Liver (tissue), 7 donors: ENCODE measurements at regions not wholly inside any gene's neighbourhood (a gene's known extent, or its start where the extent isn't known, plus 50 kb on each side); places are given as distances from the start of the nearest gene placed in this dataset.

Experiments used
- DNase-seq: peaks from one replicate; pipeline ENCODE4 v3.0.0-alpha.2; 2017; ENCODE audit warnings: low spot score
- H3K27ac ChIP-seq, 2 donors: one replicate each; pipeline ENCODE4 v1.7.0; 2013; ENCODE audit warnings: inconsistent platforms in 2 of 2, low read length in 2 of 2, control low read depth in 1 of 2, low read depth in 1 of 2, mild to moderate bottlenecking in 1 of 2
- H3K27me3 ChIP-seq, 4 donors: one replicate each; pipeline versions ENCODE4 v1.6.1 to v1.7.0; 2013; ENCODE audit warnings: low read length in 3 of 4, inconsistent platforms in 1 of 4, mild to moderate bottlenecking in 1 of 4, moderate library complexity in 1 of 4; ENCODE audit not compliant: control insufficient read depth in 4 of 4, insufficient read depth in 4 of 4
- H3K36me3 ChIP-seq, 4 donors: one replicate each; pipeline versions ENCODE4 v1.6.1 to v1.7.0; 2013; ENCODE audit warnings: low read length in 3 of 4, mild to moderate bottlenecking in 3 of 4, low read depth in 1 of 4, moderate library complexity in 1 of 4; ENCODE audit not compliant: control insufficient read depth in 4 of 4, insufficient read depth in 3 of 4
- H3K4me1 ChIP-seq, 4 donors: one replicate each; pipeline versions ENCODE4 v1.6.1 to v1.7.0; 2013; ENCODE audit warnings: low read length in 3 of 4, mild to moderate bottlenecking in 3 of 4, moderate library complexity in 1 of 4; ENCODE audit not compliant: control insufficient read depth in 4 of 4, insufficient read depth in 4 of 4
- H3K4me3 ChIP-seq, 3 donors: one replicate each; pipeline versions ENCODE4 v1.6.1 to v1.7.0; 2013; ENCODE audit warnings: low read length in 3 of 3, control low read depth in 1 of 3, low read depth in 1 of 3, mild to moderate bottlenecking in 1 of 3
- H3K9ac ChIP-seq, 2 donors: one replicate each; pipeline ENCODE4 v1.7.0; 2013; ENCODE audit warnings: low read length in 2 of 2, mild to moderate bottlenecking in 2 of 2, moderate library complexity in 2 of 2, control low read depth in 1 of 2, low read depth in 1 of 2
- H3K9me3 ChIP-seq, 4 donors: one replicate each; pipeline versions ENCODE4 v1.6.1 to v1.7.0; 2013; ENCODE audit warnings: low read length in 3 of 4; ENCODE audit not compliant: control insufficient read depth in 4 of 4
- EGR1 ChIP-seq, 2 donors: IDR thresholded peaks; 2 replicates each; pipeline ENCODE4 v1.6.1; 2016 to 2018; ENCODE audit warnings: antibody characterized with exemption in 2 of 2, low read depth in 2 of 2
- FOXA2 ChIP-seq: IDR thresholded peaks from 2 replicates; pipeline ENCODE4 v1.6.1; 2016; ENCODE audit warnings: antibody characterized with exemption
- GABPA ChIP-seq, 2 donors: IDR thresholded peaks in 1 of 2; conservative IDR thresholded peaks in 1 of 2; 2 replicates each; pipeline ENCODE4 v1.6.1; 2016; ENCODE audit warnings: antibody characterized with exemption in 2 of 2, mild to moderate bottlenecking in 1 of 2, moderate library complexity in 1 of 2
- HNF4G ChIP-seq: IDR thresholded peaks from 2 replicates; pipeline ENCODE4 v1.6.1; 2016; ENCODE audit warnings: antibody characterized with exemption
- NR2F2 ChIP-seq: IDR thresholded peaks from 2 replicates; pipeline ENCODE4 v1.6.1; 2016; ENCODE audit warnings: antibody characterized with exemption
- RXRA ChIP-seq, 2 donors: IDR thresholded peaks; 2 replicates each; pipeline ENCODE4 v1.6.1; 2017 to 2018; ENCODE audit warnings: antibody characterized with exemption in 2 of 2, mild to moderate bottlenecking in 1 of 2
- SP1 ChIP-seq: IDR thresholded peaks from 2 replicates; pipeline ENCODE4 v1.6.1; 2018; ENCODE audit warnings: antibody characterized with exemption, mild to moderate bottlenecking
- TAF1 ChIP-seq: conservative IDR thresholded peaks from 2 replicates; pipeline ENCODE4 v1.6.1; 2016; ENCODE audit warnings: antibody characterized with exemption, mild to moderate bottlenecking
- YY1 ChIP-seq: IDR thresholded peaks from 2 replicates; pipeline ENCODE4 v1.6.1; 2016; ENCODE audit warnings: antibody characterized with exemption, mild to moderate bottlenecking
- WGBS: extraction: QIAGEN DNeasy Blood & Tissue Kit; methylation state at CpG from one replicate; pipeline ENCODE4 v1.1.7; 2013; 5-methylcytosine and 5-hydroxymethylcytosine counted together
- TF ChIP-seq, protein P1 (sequence below): IDR thresholded peaks from 2 replicates; pipeline ENCODE4 v1.6.1; 2016; ENCODE audit warnings: antibody characterized with exemption
- TF ChIP-seq, protein P2 (sequence below): IDR thresholded peaks from 2 replicates; pipeline ENCODE4 v1.6.1; 2016; ENCODE audit warnings: antibody characterized with exemption
- TF ChIP-seq, protein P3 (sequence below): IDR thresholded peaks from 2 replicates; pipeline ENCODE4 v1.6.1; 2016; ENCODE audit warnings: antibody characterized with exemption
- TF ChIP-seq, protein P4 (sequence below): IDR thresholded peaks from 2 replicates; pipeline ENCODE4 v1.6.1; 2016; ENCODE audit warnings: antibody characterized with exemption, mild to moderate bottlenecking
- donor health status: healthy.
- donor health status: healthy.
- donor health status: healthy.
- donor health status: healthy.

DNA sequence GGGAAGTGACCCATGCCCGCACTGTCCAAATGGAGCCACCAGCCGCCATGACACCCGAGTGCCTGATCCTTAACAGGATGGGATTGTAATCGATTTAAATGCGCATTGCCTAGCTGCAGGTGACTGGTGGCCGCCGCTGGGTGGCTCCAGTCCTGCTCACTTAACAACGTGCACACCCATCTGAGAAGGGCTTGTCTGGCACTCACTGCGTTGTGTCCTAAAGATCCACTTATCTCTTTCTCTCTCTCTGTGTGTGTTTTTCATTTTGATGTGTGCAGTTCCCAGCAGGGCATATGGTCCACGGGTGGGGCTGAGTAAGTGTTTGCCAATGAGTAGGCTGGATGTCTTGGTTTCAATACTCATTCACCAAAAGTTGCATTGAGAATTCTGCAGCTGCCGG is 80.6 kb downstream of the IRF8 start:
- H3K9ac ChIP-seq, result no peak overlapping the region
- 81% methylated on average over 11 of the region's 11 CpGs for WGBS
- H3K27me3 ChIP-seq, result no peaks in the 10 kb centered on the region
- no peak overlapping the region for H3K27ac ChIP-seq
- no peak overlapping the region for H3K4me3 ChIP-seq
- peaks cover 8 to 16% (median 11%) of the 10 kb centered on the region in 4 donors for H3K4me1 ChIP-seq
- H3K36me3 ChIP-seq, result no peaks in the 10 kb centered on the region
- no peak for DNase-seq
- TF ChIP-seq EGR1 (IDR thresholded peaks at IDR 0.05; ENCODE audit: low read depth in 2 of 2) (no peak), GABPA (IDR thresholded peaks at IDR 0.05 in 1 of 2, conservative IDR thresholded peaks at IDR 0.05 in 1 of 2) (no peak), YY1 (no peak), FOXA2 (no peak), SP1 (no peak), TAF1 (no peak), RXRA (IDR thresholded peaks at IDR 0.05) (no peak)
- TF ChIP-seq, protein P1, sequence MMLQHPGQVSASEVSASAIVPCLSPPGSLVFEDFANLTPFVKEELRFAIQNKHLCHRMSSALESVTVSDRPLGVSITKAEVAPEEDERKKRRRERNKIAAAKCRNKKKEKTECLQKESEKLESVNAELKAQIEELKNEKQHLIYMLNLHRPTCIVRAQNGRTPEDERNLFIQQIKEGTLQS, result no peak
- TF ChIP-seq, protein P2, sequence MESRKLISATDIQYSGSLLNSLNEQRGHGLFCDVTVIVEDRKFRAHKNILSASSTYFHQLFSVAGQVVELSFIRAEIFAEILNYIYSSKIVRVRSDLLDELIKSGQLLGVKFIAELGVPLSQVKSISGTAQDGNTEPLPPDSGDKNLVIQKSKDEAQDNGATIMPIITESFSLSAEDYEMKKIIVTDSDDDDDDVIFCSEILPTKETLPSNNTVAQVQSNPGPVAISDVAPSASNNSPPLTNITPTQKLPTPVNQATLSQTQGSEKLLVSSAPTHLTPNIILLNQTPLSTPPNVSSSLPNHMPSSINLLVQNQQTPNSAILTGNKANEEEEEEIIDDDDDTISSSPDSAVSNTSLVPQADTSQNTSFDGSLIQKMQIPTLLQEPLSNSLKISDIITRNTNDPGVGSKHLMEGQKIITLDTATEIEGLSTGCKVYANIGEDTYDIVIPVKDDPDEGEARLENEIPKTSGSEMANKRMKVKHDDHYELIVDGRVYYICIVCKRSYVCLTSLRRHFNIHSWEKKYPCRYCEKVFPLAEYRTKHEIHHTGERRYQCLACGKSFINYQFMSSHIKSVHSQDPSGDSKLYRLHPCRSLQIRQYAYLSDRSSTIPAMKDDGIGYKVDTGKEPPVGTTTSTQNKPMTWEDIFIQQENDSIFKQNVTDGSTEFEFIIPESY, result no peak
- TF ChIP-seq, protein P3, sequence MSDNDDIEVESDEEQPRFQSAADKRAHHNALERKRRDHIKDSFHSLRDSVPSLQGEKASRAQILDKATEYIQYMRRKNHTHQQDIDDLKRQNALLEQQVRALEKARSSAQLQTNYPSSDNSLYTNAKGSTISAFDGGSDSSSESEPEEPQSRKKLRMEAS, result no peak
- TF ChIP-seq, protein P4, sequence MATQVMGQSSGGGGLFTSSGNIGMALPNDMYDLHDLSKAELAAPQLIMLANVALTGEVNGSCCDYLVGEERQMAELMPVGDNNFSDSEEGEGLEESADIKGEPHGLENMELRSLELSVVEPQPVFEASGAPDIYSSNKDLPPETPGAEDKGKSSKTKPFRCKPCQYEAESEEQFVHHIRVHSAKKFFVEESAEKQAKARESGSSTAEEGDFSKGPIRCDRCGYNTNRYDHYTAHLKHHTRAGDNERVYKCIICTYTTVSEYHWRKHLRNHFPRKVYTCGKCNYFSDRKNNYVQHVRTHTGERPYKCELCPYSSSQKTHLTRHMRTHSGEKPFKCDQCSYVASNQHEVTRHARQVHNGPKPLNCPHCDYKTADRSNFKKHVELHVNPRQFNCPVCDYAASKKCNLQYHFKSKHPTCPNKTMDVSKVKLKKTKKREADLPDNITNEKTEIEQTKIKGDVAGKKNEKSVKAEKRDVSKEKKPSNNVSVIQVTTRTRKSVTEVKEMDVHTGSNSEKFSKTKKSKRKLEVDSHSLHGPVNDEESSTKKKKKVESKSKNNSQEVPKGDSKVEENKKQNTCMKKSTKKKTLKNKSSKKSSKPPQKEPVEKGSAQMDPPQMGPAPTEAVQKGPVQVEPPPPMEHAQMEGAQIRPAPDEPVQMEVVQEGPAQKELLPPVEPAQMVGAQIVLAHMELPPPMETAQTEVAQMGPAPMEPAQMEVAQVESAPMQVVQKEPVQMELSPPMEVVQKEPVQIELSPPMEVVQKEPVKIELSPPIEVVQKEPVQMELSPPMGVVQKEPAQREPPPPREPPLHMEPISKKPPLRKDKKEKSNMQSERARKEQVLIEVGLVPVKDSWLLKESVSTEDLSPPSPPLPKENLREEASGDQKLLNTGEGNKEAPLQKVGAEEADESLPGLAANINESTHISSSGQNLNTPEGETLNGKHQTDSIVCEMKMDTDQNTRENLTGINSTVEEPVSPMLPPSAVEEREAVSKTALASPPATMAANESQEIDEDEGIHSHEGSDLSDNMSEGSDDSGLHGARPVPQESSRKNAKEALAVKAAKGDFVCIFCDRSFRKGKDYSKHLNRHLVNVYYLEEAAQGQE, result no peak
- no peaks in the 10 kb centered on the region for H3K9me3 ChIP-seq

DNA sequence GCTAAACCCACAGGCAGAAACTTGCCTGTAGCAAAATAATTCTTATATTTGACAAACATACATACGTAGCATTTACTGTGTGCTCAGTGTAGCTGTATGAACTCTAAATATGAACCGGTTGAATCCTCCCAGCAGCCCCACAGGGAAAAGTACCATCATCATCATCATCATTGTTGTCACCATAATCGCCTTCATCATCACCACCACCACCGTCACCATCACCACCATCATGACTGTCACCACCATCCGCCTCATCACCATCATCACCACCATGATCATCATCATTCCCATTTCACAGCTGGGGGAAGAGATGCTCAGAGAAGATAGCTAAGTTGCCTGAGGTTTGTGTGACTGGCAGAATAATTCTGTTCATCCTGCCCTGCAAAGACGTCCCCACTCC is 81.7 kb downstream of the IRF8 start:
- Histone ChIP-seq H3K4me1 (peaks cover 0 to 5% (median 3%) of the 10 kb centered on the region in 4 donors), H3K27me3 (no peaks in the 10 kb centered on the region), H3K4me3 (no peak overlapping the region), H3K27ac (no peak overlapping the region), H3K36me3 (no peaks in the 10 kb centered on the region), H3K9me3 (no peaks in the 10 kb centered on the region), H3K9ac (no peak overlapping the region)
- no peak for DNase-seq
- WGBS, result 96% methylated on average over 6 of the region's 6 CpGs
- TF ChIP-seq SP1 (no peak), HNF4G (no peak), NR2F2 (no peak)
- TF ChIP-seq, protein P1, result no peak
